Astrocyte of the hippocampus (primary cell): ENCODE measurements at regions not wholly inside any gene's neighbourhood (a gene's known extent, or its start where the extent isn't known, plus 50 kb on each side); places are given as distances from the start of the nearest gene placed in this dataset.
A peak's percentile ranks its signal among the peaks of the same experiment; 100 is the strongest.
"Not testable (repeated sequence)": the region's sequence is repeated elsewhere in the genome, so short reads cannot be mapped to it uniquely, and the experiment has no call there.

ENCODE experiments used
- DNase-seq: peaks from one replicate; pipeline ENCODE4 v3.0.0; 2011; ENCODE audit warnings: low read depth, low spot score

- no peak for DNase-seq
Measured at GRCh38 chr9:31736581-31737179, 647.8 kb upstream of the ACO1 start.

- DNase-seq = no peak
Measured at GRCh38 chr9:31740705-31741104, 643.7 kb upstream of the ACO1 start.

- DNase-seq = peak; percentile 17
Measured at GRCh38 chr9:31744589-31744988, 639.9 kb upstream of the ACO1 start.

- DNase-seq = peak; percentile 46
Measured at GRCh38 chr9:31745468-31745867, 639.0 kb upstream of the ACO1 start.

GRCh38 chr9:31745886-31746285, 638.6 kb upstream of the ACO1 start:
- peak; percentile 62 for DNase-seq

- DNase-seq = no peak
Measured at GRCh38 chr9:31753756-31754155, 630.7 kb upstream of the ACO1 start.

GRCh38 chr9:31759703-31760102, 624.7 kb upstream of the ACO1 start:
- no peak for DNase-seq

GRCh38 chr9:31774021-31774420, 610.4 kb upstream of the ACO1 start:
- not testable (repeated sequence) for DNase-seq

- no peak for DNase-seq
Measured at GRCh38 chr9:31774571-31774970, 609.9 kb upstream of the ACO1 start.

- DNase-seq = peak; percentile 52
Measured at GRCh38 chr9:31776471-31776870, 608.0 kb upstream of the ACO1 start.

GRCh38 chr9:31783491-31783890, 601.0 kb upstream of the ACO1 start:
- no peak for DNase-seq

GRCh38 chr9:31790720-31791119, 593.7 kb upstream of the ACO1 start:
- DNase-seq = no peak

GRCh38 chr9:31799953-31800609, 584.4 kb upstream of the ACO1 start:
- DNase-seq = peak; percentile 60

GRCh38 chr9:31807574-31808256, 576.7 kb upstream of the ACO1 start:
- DNase-seq = no peak

- no peak for DNase-seq
Measured at GRCh38 chr9:31808766-31809165, 575.7 kb upstream of the ACO1 start.

- no peak for DNase-seq
Measured at GRCh38 chr9:31820426-31820825, 564.0 kb upstream of the ACO1 start.

- DNase-seq = no peak
Measured at GRCh38 chr9:31821583-31821982, 562.9 kb upstream of the ACO1 start.

GRCh38 chr9:31823365-31823764, 561.1 kb upstream of the ACO1 start:
- DNase-seq = no peak

GRCh38 chr9:31824860-31825259, 559.6 kb upstream of the ACO1 start:
- no peak for DNase-seq

- DNase-seq = no peak
Measured at GRCh38 chr9:31837211-31837610, 547.2 kb upstream of the ACO1 start.

- DNase-seq = peak; percentile 44
Measured at GRCh38 chr9:31839273-31839672, 545.2 kb upstream of the ACO1 start.

GRCh38 chr9:31840702-31841101, 543.7 kb upstream of the ACO1 start:
- no peak for DNase-seq

- no peak for DNase-seq
Measured at GRCh38 chr9:31847963-31848362, 536.5 kb upstream of the ACO1 start.
